K562 (cell line): ENCODE measurements at regions not wholly inside any gene's neighbourhood (a gene's known extent, or its start where the extent isn't known, plus 50 kb on each side); places are given as distances from the start of the nearest gene placed in this dataset.

Source experiments
- ATAC-seq: fragments of 200-7000 bp; cut with Tn5 transposase; 3 replicates; pipeline ENCODE4 v1.9.1; 2020; ENCODE audit warnings: moderate library complexity
- BruUV-seq: library from RNA; stranded (reverse); fragments of 400-500 nt; replicated peaks from 2 replicates; lab custom pipeline; 2021; lab: Mats Ljungman, UMichigan
- CTCF ChIA-PET: fragments of 300-600 bp; formaldehyde crosslinking; extraction: SDS; loops from one replicate; lab custom pipeline; 2021; ENCODE audit warnings: low intra/inter-chr PET ratio; lab: Yijun Ruan, JAX
- POLR2A ChIA-PET: fragments of 300-600, 350-650 bp; sonication (Branson Sonifier 250); formaldehyde crosslinking; extraction: SDS; loops from one replicate; lab custom pipeline; 2021; ENCODE audit warnings: antibody characterized with exemption, inconsistent platforms; lab: Yijun Ruan, JAX
- DNase-seq, 4 experiments: peaks; one replicate each; pipeline versions ENCODE4 v3.0.0 to v3.0.0-alpha.2; 2011 to 2018; ENCODE audit warnings: low spot score in 3 of 4, mixed read lengths in 3 of 4; ENCODE audit errors: extremely low read depth in 1 of 4
- FAIRE-seq: peaks from 2 replicates; lab custom pipeline; 2011; peaks lifted over from hg19 to GRCh38; lab: Jason Lieb, UNC
- H2AFZ ChIP-seq: 2 replicates; pipeline ENCODE4 v1.6.0; 2011; ENCODE audit warnings: low read depth, low read length, control low read depth, inconsistent platforms
- H3K27ac ChIP-seq: fragments of 200-600 bp; 3 replicates; pipeline ENCODE4 v1.8.0; 2011; ENCODE audit warnings: low read depth, mild to moderate bottlenecking, control low read depth, inconsistent platforms, low read length, moderate library complexity, mixed read lengths; ENCODE audit errors: extremely low read depth
- H3K27me3 ChIP-seq, 2 experiments: fragments of 300-600 bp in 1 of 2; 2 replicates in 1 of 2; 3 replicates in 1 of 2; pipeline versions ENCODE4 v1.6.0 to v1.8.0; 2011; ENCODE audit warnings: inconsistent platforms in 2 of 2, low read length in 2 of 2, mild to moderate bottlenecking in 1 of 2, mixed read lengths in 1 of 2, moderate library complexity in 1 of 2; ENCODE audit not compliant: control insufficient read depth in 2 of 2, insufficient read depth in 2 of 2
- H3K36me3 ChIP-seq: fragments of 300-600 bp; 3 replicates; pipeline ENCODE4 v1.8.0; 2011; ENCODE audit warnings: mild to moderate bottlenecking, low read length, inconsistent platforms; ENCODE audit not compliant: control insufficient read depth, insufficient read depth
- H3K4me1 ChIP-seq, 2 experiments: fragments of 200-600 bp in 1 of 2; replicated peaks in 1 of 2; 2 replicates in 1 of 2; 3 replicates in 1 of 2; pipeline versions ENCODE4 v1.5.1 to v1.8.0; 2011; ENCODE audit warnings: inconsistent platforms in 2 of 2, low read length in 2 of 2, mild to moderate bottlenecking in 1 of 2, mixed read lengths in 1 of 2, moderate library complexity in 1 of 2; ENCODE audit not compliant: control insufficient read depth in 2 of 2, insufficient read depth in 2 of 2
- H3K4me2 ChIP-seq: 2 replicates; pipeline ENCODE4 v1.6.1; 2011; ENCODE audit warnings: low read length, control low read depth, inconsistent platforms, mixed read lengths; ENCODE audit not compliant: insufficient read depth
- H3K4me3 ChIP-seq: fragments of 200-600 bp; sonication (generic), shearing (Covaris generic); 2 replicates; pipeline ENCODE4 v1.5.1; 2016; ENCODE audit warnings: control low read depth, inconsistent platforms
- H3K79me2 ChIP-seq: fragments of 200-600 bp; 3 replicates; pipeline ENCODE4 v1.8.0; 2011; ENCODE audit warnings: low read length, inconsistent platforms; ENCODE audit not compliant: control insufficient read depth, insufficient read depth
- H3K9ac ChIP-seq, 2 experiments: 2 replicates each; pipeline versions ENCODE4 v1.6.0 to v1.6.1; 2011; ENCODE audit warnings: low read depth in 2 of 2, low read length in 2 of 2, control low read depth in 1 of 2, inconsistent platforms in 1 of 2, mild to moderate bottlenecking in 1 of 2, mixed read lengths in 1 of 2; ENCODE audit not compliant: insufficient read depth in 1 of 2
- H3K9me1 ChIP-seq: one replicate; pipeline ENCODE4 v1.6.0; 2011; ENCODE audit warnings: inconsistent platforms, mild to moderate bottlenecking, low read length, moderate library complexity; ENCODE audit not compliant: control insufficient read depth, insufficient read depth
- H3K9me3 ChIP-seq: replicated peaks from 2 replicates; pipeline ENCODE4 v1.5.1; 2011; ENCODE audit warnings: low read depth, low read length, inconsistent platforms; ENCODE audit not compliant: control insufficient read depth, insufficient read depth
- H4K20me1 ChIP-seq: replicated peaks from 2 replicates; pipeline ENCODE4 v1.6.1; 2011; ENCODE audit warnings: low read length, inconsistent platforms, mixed read lengths; ENCODE audit not compliant: control insufficient read depth, insufficient read depth
- E2F5 ChIP-seq: sonication (generic); formaldehyde crosslinking; IDR thresholded peaks from 2 replicates; pipeline ENCODE4 v1.8.0; 2022; ENCODE audit warnings: mild to moderate bottlenecking, missing genetic modification reagents
- ETS2 ChIP-seq: IDR thresholded peaks from 2 replicates; pipeline ENCODE4 v1.6.1; 2016; ENCODE audit warnings: borderline replicate concordance, missing genetic modification characterization, mild to moderate bottlenecking, moderate library complexity, missing compliant biosample characterization; ENCODE audit not compliant: poor library complexity, severe bottlenecking
- MNT ChIP-seq, 2 experiments: fragments of 450-650 bp; conservative IDR thresholded peaks; 2 replicates each; pipeline ENCODE4 v1.6.1; 2017; ENCODE audit warnings: mild to moderate bottlenecking in 2 of 2, moderate library complexity in 2 of 2
- SMARCC2 ChIP-seq: fragments of 450-650 bp; IDR thresholded peaks from 2 replicates; pipeline ENCODE4 v1.6.1; 2017; ENCODE audit warnings: antibody characterized with exemption, moderate library complexity, mild to moderate bottlenecking, low read depth
- SPI1 ChIP-seq: IDR thresholded peaks from 2 replicates; pipeline ENCODE4 v1.6.1; 2011; ENCODE audit warnings: low read depth, low read length, control low read depth, borderline replicate concordance
- ZFP91 ChIP-seq: sonication (generic); formaldehyde crosslinking; IDR thresholded peaks from 2 replicates; pipeline ENCODE4 v1.8.0; 2022; ENCODE audit warnings: mild to moderate bottlenecking, missing genetic modification reagents
- ZNF175 ChIP-seq: fragments of 200-800 bp; sonication (Bioruptor generic); IDR thresholded peaks from 2 replicates; pipeline ENCODE4 v1.6.1; 2016; ENCODE audit warnings: low read depth, mild to moderate bottlenecking, missing genetic modification characterization, missing compliant biosample characterization
- ZNF511 ChIP-seq: sonication (generic); formaldehyde crosslinking; IDR thresholded peaks from 2 replicates; pipeline ENCODE4 v1.8.0; 2022; ENCODE audit warnings: mild to moderate bottlenecking, missing genetic modification reagents
- ZNF77 ChIP-seq: fragments of 250-450 bp; sonication (Bioruptor Pico); IDR thresholded peaks from 2 replicates; pipeline ENCODE4 v1.5.0; 2020
- WGBS: fragments of 100-300 bp; shearing (Covaris generic); methylation state at CpG from one replicate; pipeline ENCODE4 v1.1.6; 2016; ENCODE audit warnings: low coverage, mixed read lengths; ENCODE audit not compliant: insufficient coverage; ENCODE audit errors: missing lambda C conversion rate; 5-methylcytosine and 5-hydroxymethylcytosine counted together
- in situ Hi-C: fragments of 300-500 bp; cut with MboI; formaldehyde crosslinking; loops from 4 replicates; pipeline ENCODE4 v1.15.0; 2018; ENCODE audit warnings: inconsistent platforms, mixed read lengths
- intact Hi-C: fragments of 100-400 bp; cut with micrococcal nuclease; formaldehyde crosslinking; loops from 2 replicates; pipeline ENCODE4 v1.14.2; 2022

GRCh38 chr4:63325140-63325539, 1084.1 kb downstream of the TECRL start:
- no peaks in the 10 kb centered on the region for H4K20me1 ChIP-seq
- intact Hi-C loops: no loop called here
- in situ Hi-C loops: no loop called here
- no peaks in the 10 kb centered on the region for H3K27me3 ChIP-seq
- no TSS peak for BruUV-seq
- 0% methylated on average over 1 of the region's 1 CpG for WGBS
- TF ChIP-seq ZNF175 (CRISPR knock-in tag) (no peak), SMARCC2 (no peak), ZFP91 (CRISPR knock-in tag) (no peak), ZNF77 (CRISPR knock-in tag) (no peak), ETS2 (tag) (no peak), ZNF511 (CRISPR knock-in tag) (no peak), MNT (conservative IDR thresholded peaks at IDR 0.05) (no peak), SPI1 (no peak), E2F5 (CRISPR knock-in tag) (no peak)
- no peak for FAIRE-seq
- no peak overlapping the region for H3K9ac ChIP-seq
- POLR2A ChIA-PET: no interaction called here
- no peak overlapping the region for H3K4me3 ChIP-seq
- no peaks in the 10 kb centered on the region for H3K79me2 ChIP-seq
- no peak for DNase-seq
- ATAC-seq: no peak
- H3K9me1 ChIP-seq: no peaks in the 10 kb centered on the region
- no peak overlapping the region for H3K4me2 ChIP-seq
- H3K36me3 ChIP-seq: no peaks in the 10 kb centered on the region
- peaks cover 3% of the 10 kb centered on the region; the same call in 1 of the 2 replicates for H3K9me3 ChIP-seq
- no peak overlapping the region for H2AFZ ChIP-seq
- no peak overlapping the region for H3K27ac ChIP-seq
- CTCF ChIA-PET: no interaction called here
- H3K4me1 ChIP-seq: no peaks in the 10 kb centered on the region
